ENCODE measurements at regions not wholly inside any gene's neighbourhood (a gene's known extent, or its start where the extent isn't known, plus 50 kb on each side); places are given as distances from the start of the nearest gene placed in this dataset.

GRCh38 chr9:25121811-25122210 is 556.4 kb downstream of the TUSC1 start (continued):
- no peak for TF ChIP-seq CHD2 (IDR thresholded peaks at IDR 0.05; ENCODE audit: low read length, partially characterized antibody)

GRCh38 chr9:25119041-25119440 is 559.2 kb downstream of the TUSC1 start:
- Histone ChIP-seq H3F3A (replicated peaks; ENCODE audit: insufficient read depth) (no peaks in the 10 kb centered on the region), H3K9ac (no peak overlapping the region), H3K4me1 (ENCODE audit: control insufficient read depth in 1 of 2, insufficient read depth in 2 of 2, low read depth in 1 of 2, low read length in 1 of 2) (no peaks in the 10 kb centered on the region), H3K79me2 (ENCODE audit: insufficient read depth) (no peaks in the 10 kb centered on the region), H3K27me3 (ENCODE audit: insufficient read depth) (no peaks in the 10 kb centered on the region), H3K4me3 (ENCODE audit: low read depth in 2 of 2, low read length in 1 of 2) (no peak overlapping the region), H4K20me1 (ENCODE audit: insufficient read depth) (no peaks in the 10 kb centered on the region), H3K4me2 (no peak overlapping the region), H3K27ac (ENCODE audit: low read depth in 2 of 2, low read length in 1 of 2) (no peak overlapping the region), H3K36me3 (replicated peaks in 1 of 2; ENCODE audit: control insufficient read depth in 1 of 2, insufficient read depth in 2 of 2, low read length in 1 of 2) (no peaks in the 10 kb centered on the region), H2AFZ (ENCODE audit: low read depth) (no peak overlapping the region), H3K9me2 (no peaks in the 10 kb centered on the region), H3K9me3 (no peaks in the 10 kb centered on the region)
- POLR2A ChIA-PET: no interaction called here
- WGBS (ENCODE audit: low lambda C conversion rate): 19% methylated on average over 3 of the region's 3 CpGs
- DNase-seq: no peak
- CTCF ChIA-PET: no interaction called here
- TF ChIP-seq TCF12 (IDR thresholded peaks at IDR 0.05) (no peak), SMC3 (IDR thresholded peaks at IDR 0.05; ENCODE audit: low read depth, low read length) (no peak), NFIC (IDR thresholded peaks at IDR 0.05; ENCODE audit: borderline replicate concordance) (no peak), SIN3A (IDR thresholded peaks at IDR 0.05; ENCODE audit: borderline replicate concordance, low read depth, low read length) (no peak), PBX3 (IDR thresholded peaks at IDR 0.05) (no peak), JUND (IDR thresholded peaks at IDR 0.05) (no peak), FOXM1 (IDR thresholded peaks at IDR 0.05; ENCODE audit: low read depth) (no peak), RXRA (IDR thresholded peaks at IDR 0.05; ENCODE audit: borderline replicate concordance, low read depth) (no peak), RFX5 (IDR thresholded peaks at IDR 0.05; ENCODE audit: low read length) (no peak), NRF1 (IDR thresholded peaks at IDR 0.05; ENCODE audit: low read depth, low read length) (no peak), ZBTB33 (IDR thresholded peaks at IDR 0.05; ENCODE audit: borderline replicate concordance, low read depth) (no peak)

- no peaks in the 10 kb centered on the region for H3K9me3 ChIP-seq
- no peak for TF ChIP-seq NFIC (IDR thresholded peaks at IDR 0.05; ENCODE audit: borderline replicate concordance)
- TF ChIP-seq ZBTB33 (IDR thresholded peaks at IDR 0.05; ENCODE audit: borderline replicate concordance, low read depth): no peak
- TF ChIP-seq IRF3 (IDR thresholded peaks at IDR 0.05; ENCODE audit: low read depth, low read length): no peak
- TF ChIP-seq GATA2 (CRISPR knock-in tag; IDR thresholded peaks at IDR 0.05): no peak
- TF ChIP-seq RXRA (IDR thresholded peaks at IDR 0.05; ENCODE audit: borderline replicate concordance, low read depth): no peak
- TF ChIP-seq CHD2 (IDR thresholded peaks at IDR 0.05; ENCODE audit: low read length, partially characterized antibody): no peak
- no peak for TF ChIP-seq TAF1 (IDR thresholded peaks at IDR 0.05; ENCODE audit: borderline replicate concordance, low read depth, low read length)
- TF ChIP-seq USF1 (IDR thresholded peaks at IDR 0.05; ENCODE audit: borderline replicate concordance, low read depth): no peak
- TF ChIP-seq EP300 (IDR thresholded peaks at IDR 0.05; ENCODE audit: borderline replicate concordance in 1 of 2, low read depth in 1 of 2, low read length in 1 of 2): no peak
- TF ChIP-seq YY1 (IDR thresholded peaks at IDR 0.05; ENCODE audit: low read depth): no peak
- no peak for TF ChIP-seq MEF2A (IDR thresholded peaks at IDR 0.05; ENCODE audit: borderline replicate concordance, low read depth)
- H3K36me3 ChIP-seq (replicated peaks in 1 of 2; ENCODE audit: control insufficient read depth in 1 of 2, insufficient read depth in 2 of 2, low read length in 1 of 2): no peaks in the 10 kb centered on the region
- no peaks in the 10 kb centered on the region for H3F3A ChIP-seq (replicated peaks; ENCODE audit: insufficient read depth)
- H3K79me2 ChIP-seq (ENCODE audit: insufficient read depth): no peaks in the 10 kb centered on the region
- DNase-seq: no peak
- no peaks in the 10 kb centered on the region for H3K27me3 ChIP-seq (ENCODE audit: insufficient read depth)
- ChIA-PET CTCF (no interaction called here), POLR2A (no interaction called here)
- H3K4me1 ChIP-seq (ENCODE audit: control insufficient read depth in 1 of 2, insufficient read depth in 2 of 2, low read depth in 1 of 2, low read length in 1 of 2): no peaks in the 10 kb centered on the region
- no peak overlapping the region for H3K27ac ChIP-seq (ENCODE audit: low read depth in 2 of 2, low read length in 1 of 2)
- H2AFZ ChIP-seq (ENCODE audit: low read depth): no peak overlapping the region
- H4K20me1 ChIP-seq (ENCODE audit: insufficient read depth): no peaks in the 10 kb centered on the region
- H3K9ac ChIP-seq: no peak overlapping the region
- no peak overlapping the region for H3K4me2 ChIP-seq
- H3K9me2 ChIP-seq: no peaks in the 10 kb centered on the region
- no peak overlapping the region for H3K4me3 ChIP-seq (ENCODE audit: low read depth in 2 of 2, low read length in 1 of 2)
Measured at GRCh38 chr9:25117791-25118190, 560.5 kb downstream of the TUSC1 start.
